Astrocyte of the hippocampus (primary cell): ENCODE measurements at regions not wholly inside any gene's neighbourhood (a gene's known extent, or its start where the extent isn't known, plus 50 kb on each side); places are given as distances from the start of the nearest gene placed in this dataset.
A peak's percentile ranks its signal among the peaks of the same experiment; 100 is the strongest.
"Not testable (repeated sequence)": the region's sequence is repeated elsewhere in the genome, so short reads cannot be mapped to it uniquely, and the experiment has no call there.

Experiments
- DNase-seq: peaks from one replicate; pipeline ENCODE4 v3.0.0; 2011; ENCODE audit warnings: low read depth, low spot score

DNA sequence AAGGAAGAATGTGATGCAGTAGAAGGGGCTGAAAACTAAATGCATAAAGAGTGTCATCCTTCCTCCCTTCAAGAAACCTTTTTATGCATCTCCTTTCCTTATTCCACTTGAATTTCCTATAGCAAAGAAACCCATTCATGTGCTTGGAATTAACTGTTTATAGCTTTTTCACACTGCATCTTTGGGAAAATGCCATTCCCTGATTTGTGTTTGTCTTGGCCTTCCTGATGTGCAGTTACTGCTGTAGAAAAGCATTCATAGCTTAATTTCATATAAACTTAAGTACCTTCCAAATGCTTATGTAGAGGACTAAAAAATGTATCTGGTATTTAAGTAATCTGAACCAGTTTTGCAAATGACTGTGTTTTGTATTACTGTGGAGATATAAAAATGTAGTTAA is 61.8 kb downstream of the SDR9C7 start:
- DNase-seq = no peak

DNA sequence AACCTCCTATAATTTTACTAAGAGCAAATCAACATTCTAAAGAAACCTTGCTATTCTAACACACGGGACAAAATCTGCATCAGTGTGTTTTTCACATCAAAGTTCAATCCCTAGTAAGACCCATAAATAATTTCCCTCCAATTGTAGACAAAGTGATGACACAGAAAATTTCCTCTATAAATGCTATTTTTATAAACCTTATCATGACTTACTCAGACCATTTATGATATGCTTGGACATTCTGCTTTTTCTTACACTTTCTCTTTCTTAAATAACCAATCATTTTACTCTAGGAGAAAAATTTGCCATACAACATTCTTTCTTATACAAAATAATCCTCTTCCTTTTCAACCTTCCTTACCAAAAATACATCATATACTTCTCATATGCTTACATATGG is 67.0 kb downstream of the SDR9C7 start:
- no peak for DNase-seq

DNA sequence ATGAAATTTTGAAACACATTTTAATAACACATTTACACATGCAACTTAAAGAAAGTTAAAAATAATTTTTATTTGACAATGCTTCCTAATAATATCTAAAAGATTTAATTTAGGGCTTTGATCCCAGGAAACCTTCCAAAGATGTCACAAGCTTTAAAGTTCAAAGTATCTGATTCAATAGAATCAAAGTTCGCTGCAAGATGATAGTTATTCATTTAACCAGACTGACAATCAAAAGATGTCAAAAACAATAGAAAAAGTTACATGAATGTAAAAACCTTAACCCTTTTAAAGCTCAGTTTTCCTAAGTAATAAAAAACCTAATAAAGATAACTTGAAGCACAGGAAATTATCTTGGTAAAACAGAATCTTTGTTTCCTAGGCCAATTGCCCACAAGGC is 67.7 kb downstream of the SDR9C7 start:
- DNase-seq = no peak

DNA sequence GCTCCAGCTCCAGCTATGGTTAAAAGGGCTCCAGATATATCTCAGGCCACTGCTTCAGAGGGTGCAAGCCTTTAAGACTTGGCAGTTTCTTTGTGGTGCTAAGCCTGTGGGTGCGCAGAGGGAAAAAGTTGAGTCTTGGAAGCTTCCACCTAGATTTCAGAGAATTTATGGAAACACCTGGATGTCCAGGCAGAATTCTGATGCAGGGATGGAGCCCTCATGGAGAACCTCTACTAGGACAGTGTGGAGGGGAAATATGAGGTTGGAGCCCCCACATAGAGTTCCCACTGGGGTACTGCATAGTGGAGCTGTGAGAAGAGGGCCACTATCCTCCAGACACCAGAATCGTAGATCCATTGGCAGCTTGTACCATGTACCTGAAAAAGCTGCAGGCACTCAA is 69.9 kb downstream of the SDR9C7 start:
- DNase-seq = no peak

DNA sequence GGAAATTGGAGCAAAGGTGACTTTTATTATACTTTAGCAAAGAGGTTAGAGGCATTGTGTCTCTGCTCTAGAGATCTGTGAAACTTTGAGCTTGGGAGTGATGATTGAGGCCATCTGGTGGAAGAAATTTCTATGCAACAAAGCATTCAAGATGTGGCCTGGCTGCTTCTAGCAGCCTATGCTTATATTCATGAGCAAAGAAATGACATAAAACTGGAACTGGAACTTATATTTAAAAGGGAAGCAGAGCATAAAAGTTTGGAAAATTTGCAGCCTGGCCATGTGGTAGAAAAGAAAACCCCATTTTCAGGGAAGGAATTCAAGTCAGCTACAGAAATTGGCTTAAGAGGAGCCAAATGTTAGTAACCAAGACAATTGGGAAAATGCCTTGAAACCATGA is 70.4 kb downstream of the SDR9C7 start:
- DNase-seq = no peak

DNA sequence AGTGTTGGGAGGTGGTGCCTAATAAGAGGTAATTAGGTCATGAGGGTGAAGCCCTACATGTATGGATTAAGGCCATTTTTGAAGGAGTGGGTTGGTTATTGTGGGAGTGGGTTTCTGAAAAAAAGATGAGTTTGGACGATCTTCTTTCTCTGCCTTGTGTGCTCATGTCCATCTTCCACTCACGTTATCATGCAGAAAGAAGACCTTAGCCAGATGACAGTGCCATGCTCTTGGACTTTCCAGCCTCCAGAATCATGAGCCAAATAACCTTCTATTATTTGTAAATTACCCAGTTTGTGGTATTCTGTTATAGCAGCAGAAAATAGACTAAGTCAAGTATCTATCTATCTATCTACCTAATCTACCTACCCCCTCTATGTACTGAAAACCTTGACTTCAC is 71.9 kb downstream of the SDR9C7 start:
- DNase-seq = no peak

DNA sequence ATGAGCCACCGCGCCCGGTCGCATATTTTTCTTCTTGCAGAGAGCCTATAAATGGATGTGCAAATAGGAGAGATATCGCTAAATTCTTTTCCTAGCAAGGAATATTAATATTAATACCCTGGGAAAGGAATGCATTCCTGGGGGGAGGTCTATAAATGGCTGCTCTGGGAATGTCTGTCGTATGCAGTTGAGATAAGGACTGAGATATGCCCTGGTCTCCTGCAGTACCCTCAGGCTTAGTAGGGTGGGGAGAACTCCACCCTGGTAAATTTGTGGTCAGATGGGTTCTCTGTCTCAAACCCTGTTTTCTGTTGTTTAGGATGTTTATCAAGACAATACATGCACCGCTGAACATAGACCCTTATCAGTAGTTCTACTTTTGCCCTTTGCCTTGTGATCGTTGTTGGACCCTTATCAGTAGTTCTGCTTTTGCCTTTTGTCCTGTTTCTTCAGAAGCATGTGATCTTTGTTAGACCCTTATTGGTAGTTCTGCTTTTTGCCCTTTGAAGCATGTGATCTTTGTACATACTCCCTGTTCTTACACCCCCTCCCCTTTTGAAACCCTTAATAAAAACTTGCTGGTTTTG is 80.7 kb downstream of the SDR9C7 start:
- DNase-seq = not testable (repeated sequence)

DNA sequence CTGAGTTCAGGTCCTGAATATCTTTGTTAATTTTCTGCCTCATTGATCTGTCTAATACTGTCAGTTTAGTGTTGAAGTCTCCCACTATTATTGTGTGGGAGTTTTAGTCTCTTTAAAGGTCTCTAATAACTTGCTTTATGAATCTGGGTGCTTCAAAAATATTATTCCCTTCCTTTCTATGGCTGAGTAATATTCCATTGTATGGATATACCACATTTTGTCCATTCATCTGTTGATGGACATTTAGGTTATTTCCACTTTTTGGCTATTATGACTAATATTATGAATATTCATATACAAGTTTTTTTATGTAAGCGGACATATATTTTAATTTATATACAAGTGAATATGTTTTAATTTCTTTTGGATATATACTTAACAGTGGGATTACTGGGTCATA is 82.7 kb downstream of the SDR9C7 start:
- DNase-seq = no peak

DNA sequence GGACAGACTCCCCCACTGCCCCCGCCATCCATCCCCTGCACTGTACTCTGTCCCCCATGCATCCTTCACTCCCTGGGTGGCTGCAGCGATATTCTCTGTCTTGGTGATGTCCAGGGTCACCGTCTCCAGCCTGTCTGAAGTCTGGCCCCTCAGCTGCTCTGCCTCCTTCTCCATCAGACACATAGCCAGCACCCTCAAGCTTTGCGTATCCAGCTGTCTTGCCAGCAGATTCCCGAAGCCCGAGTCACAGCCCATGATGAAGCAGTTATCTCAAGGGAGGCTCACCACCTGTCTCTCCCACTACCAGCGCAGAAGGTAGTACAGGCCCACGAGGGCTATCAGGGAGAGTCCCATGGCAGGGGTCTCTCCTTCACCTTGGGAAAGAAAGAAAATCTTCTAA is 77.8 kb downstream of the HSD17B6 start:
- peak; percentile 39 for DNase-seq

DNA sequence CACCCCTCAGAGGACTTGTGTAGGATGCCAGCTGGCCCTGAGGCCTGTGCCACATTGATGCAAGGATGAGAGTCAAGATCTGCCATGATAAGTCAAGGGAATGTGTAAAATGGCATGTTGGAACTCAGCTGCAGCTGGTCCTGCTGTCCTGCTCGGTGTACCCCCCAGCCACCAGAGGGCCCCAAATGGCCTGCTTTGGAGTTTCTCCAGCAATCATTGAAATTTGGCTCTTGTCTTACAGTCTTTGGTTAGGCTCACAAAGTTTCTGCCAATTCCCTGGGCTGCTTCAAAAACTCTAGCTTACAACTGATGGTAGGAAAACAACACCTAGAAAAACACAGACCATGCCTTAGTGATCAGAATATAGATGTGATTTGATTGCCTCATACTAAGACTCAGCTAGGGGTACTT is 76.8 kb downstream of the HSD17B6 start:
- DNase-seq = peak; percentile 19

DNA sequence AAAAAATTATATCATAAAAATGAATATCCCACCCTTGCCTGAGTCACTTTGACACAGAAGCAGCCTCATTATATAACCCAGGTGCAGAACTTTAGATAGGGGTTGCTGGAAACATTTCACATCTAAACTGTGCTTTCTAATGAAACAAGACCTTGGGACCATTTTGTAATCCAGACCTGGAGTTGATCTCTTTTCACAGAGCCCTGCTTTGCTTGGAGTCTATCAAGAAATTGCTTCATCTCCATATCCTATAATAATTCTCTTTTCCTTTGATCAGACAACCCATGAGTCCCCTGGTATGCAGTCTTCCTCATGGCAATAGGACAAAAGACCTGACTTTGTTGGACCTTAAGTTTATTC is 76.3 kb downstream of the HSD17B6 start:
- no peak for DNase-seq

DNA sequence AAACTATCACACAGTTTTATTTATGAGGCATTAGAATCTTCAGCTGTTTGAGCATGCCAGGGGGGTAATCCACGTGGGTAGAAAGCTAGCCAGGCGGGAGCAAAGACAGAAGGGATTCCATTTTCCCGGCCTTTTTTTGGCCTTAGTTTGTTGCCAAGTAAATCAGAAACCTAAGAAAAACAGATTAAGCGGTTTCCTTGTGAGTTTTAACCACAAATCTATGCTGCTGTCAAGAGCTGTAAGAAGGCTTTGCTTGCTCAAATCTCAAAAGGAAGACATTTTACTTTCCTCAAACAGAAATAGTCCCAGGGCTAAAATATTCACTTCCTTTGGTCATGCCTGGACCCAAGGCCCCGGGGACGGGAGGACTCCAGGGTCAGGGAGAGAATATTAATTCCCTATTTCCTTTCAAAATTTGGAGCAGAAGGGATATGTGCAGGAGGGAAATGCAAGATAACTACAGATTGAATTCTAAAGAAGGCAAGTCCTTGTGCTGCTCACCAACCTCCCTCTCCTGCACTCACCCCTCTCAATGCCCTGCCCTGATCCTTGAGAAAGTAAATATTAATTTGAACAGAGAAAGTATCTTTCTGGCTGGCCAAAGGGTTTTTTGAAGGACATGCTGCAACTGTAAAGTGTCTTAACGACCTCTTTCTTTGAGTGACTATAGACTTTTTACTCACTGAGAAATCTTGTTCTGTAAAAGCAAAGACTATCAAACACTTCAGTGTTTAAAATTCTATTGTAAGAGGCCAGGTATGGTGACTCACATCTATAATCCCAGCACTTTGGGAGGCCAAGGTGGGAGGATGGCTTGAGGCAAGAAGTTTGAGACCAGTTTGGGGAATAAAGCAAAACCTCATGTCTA is 75.7 kb downstream of the HSD17B6 start:
- DNase-seq = peak; percentile 60
